Panc1 (cell line): ENCODE measurements at regions not wholly inside any gene's neighbourhood (a gene's known extent, or its start where the extent isn't known, plus 50 kb on each side); places are given as distances from the start of the nearest gene placed in this dataset.

Source experiments
- ATAC-seq: fragments of 200-7000 bp; cut with Tn5 transposase; 2 replicates; pipeline ENCODE4 v1.9.1; 2020; ENCODE audit warnings: mild to moderate bottlenecking, moderate library complexity
- BruUV-seq: library from RNA; stranded (reverse); fragments of 400-500 nt; replicated peaks from 2 replicates; lab custom pipeline; 2021; lab: Mats Ljungman, UMichigan
- CTCF ChIA-PET: fragments of 300-600 bp; sonication (Branson Sonifier 250); formaldehyde crosslinking; loops from one replicate; lab custom pipeline; 2022; ENCODE audit warnings: antibody characterized with exemption; lab: Charles Lee
- POLR2A ChIA-PET: fragments of 300-600 bp; sonication (Branson Sonifier 250); formaldehyde crosslinking; loops from one replicate; lab custom pipeline; 2022; ENCODE audit warnings: antibody characterized with exemption; lab: Charles Lee
- DNase-seq: peaks from one replicate; pipeline ENCODE4 v3.0.0-alpha.2; 2010; ENCODE audit warnings: low read depth, low spot score
- H3K27ac ChIP-seq: 2 replicates; pipeline ENCODE4 v1.5.1; 2011; ENCODE audit warnings: mild to moderate bottlenecking, low read length, inconsistent platforms
- H3K27me3 ChIP-seq: fragments of 200-500 bp; sonication (Bioruptor generic); 2 replicates; pipeline ENCODE4 v1.6.0; 2014; ENCODE audit warnings: low read length, inconsistent platforms; ENCODE audit not compliant: control insufficient read depth, insufficient read depth
- H3K36me3 ChIP-seq: fragments of 200-500 bp; sonication (Bioruptor generic); 2 replicates; pipeline ENCODE4 v1.5.1; 2014; ENCODE audit warnings: inconsistent platforms, mild to moderate bottlenecking, low read length, moderate library complexity; ENCODE audit not compliant: control insufficient read depth, insufficient read depth
- H3K4me1 ChIP-seq: 2 replicates; pipeline ENCODE4 v1.5.1; 2011; ENCODE audit warnings: inconsistent platforms, mild to moderate bottlenecking, low read length, moderate library complexity; ENCODE audit not compliant: control insufficient read depth, insufficient read depth
- H3K4me3 ChIP-seq, 2 experiments: 2 replicates each; pipeline ENCODE4 v1.5.1; 2011 to 2012; ENCODE audit warnings: low read depth in 2 of 2, low read length in 2 of 2, mild to moderate bottlenecking in 2 of 2, inconsistent platforms in 1 of 2, moderate library complexity in 1 of 2
- H3K9me3 ChIP-seq: fragments of 200-500 bp; sonication (Bioruptor generic); 2 replicates; pipeline ENCODE4 v1.5.1; 2014; ENCODE audit warnings: low read depth, mild to moderate bottlenecking, inconsistent platforms, low read length, moderate library complexity; ENCODE audit not compliant: control insufficient read depth, insufficient read depth
- POLR2AphosphoS5 ChIP-seq: IDR thresholded peaks from 2 replicates; pipeline ENCODE4 v1.6.1; 2012; ENCODE audit warnings: mild to moderate bottlenecking, low read depth, low read length, moderate library complexity
- SIN3A ChIP-seq: IDR thresholded peaks from 2 replicates; pipeline ENCODE4 v1.6.1; 2012; ENCODE audit warnings: low read depth, mild to moderate bottlenecking, low read length, moderate library complexity, borderline replicate concordance; ENCODE audit not compliant: insufficient read depth
- TCF7L2 ChIP-seq: IDR thresholded peaks from 2 replicates; pipeline ENCODE4 v1.6.1; 2011; ENCODE audit warnings: mild to moderate bottlenecking, low read depth, low read length, inconsistent platforms
- in situ Hi-C: cut with HindIII; loops from 2 replicates; pipeline ENCODE4 v1.10.0; 2016; ENCODE audit warnings: low sequenced_read_pairs, low pct_unique_long_range_greater_than_20kb
- intact Hi-C: fragments of 100-400 bp; cut with micrococcal nuclease; formaldehyde crosslinking; loops from one replicate; pipeline ENCODE4 v1.10.0; 2022; ENCODE audit not compliant: unreplicated experiment
- TF ChIP-seq, protein P1 (sequence below): fragments of 450-650 bp; IDR thresholded peaks from 2 replicates; pipeline ENCODE4 v1.5.1; 2017; ENCODE audit warnings: mild to moderate bottlenecking
- TF ChIP-seq, protein P2 (sequence below), 2 experiments: IDR thresholded peaks; 2 replicates each; pipeline ENCODE4 v1.6.1; 2011 to 2012; ENCODE audit warnings: low read depth in 2 of 2, control low read depth in 1 of 2, low read length in 1 of 2, mild to moderate bottlenecking in 1 of 2, moderate library complexity in 1 of 2; ENCODE audit not compliant: insufficient read depth in 1 of 2

DNA sequence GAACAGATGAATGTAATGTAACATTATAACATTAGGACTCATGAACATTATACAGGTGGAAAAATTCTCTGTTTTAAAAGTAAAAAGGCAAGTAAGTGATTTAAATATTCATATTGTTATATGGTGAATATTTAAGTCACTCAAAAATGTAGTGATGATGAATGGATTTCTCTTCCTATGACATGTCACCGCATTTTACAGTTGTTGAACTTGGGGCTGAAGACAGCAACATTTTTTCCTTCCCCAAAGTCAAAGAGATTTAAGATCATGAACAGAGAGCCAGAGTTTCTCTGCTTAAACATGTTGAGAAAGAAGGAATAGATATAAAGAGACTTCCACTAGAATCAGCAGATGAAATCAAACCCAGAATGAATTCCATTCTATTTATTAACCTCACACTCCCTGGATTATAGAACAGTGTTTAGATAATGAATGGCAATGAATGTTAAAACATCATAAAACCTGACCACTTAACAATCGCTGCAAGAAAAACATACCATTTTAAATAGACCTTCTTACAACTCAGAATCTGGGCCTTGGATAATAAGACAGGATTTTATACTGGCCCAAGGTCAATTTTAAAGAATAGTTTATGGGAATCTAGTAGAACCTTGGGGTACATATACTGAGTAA, 163.6 kb upstream of the SIX2 start:
- Histone ChIP-seq H3K4me3 (no peak overlapping the region), H3K27ac (no peak overlapping the region), H3K36me3 (no peaks in the 10 kb centered on the region), H3K27me3 (peaks cover 8% of the 10 kb centered on the region), H3K4me1 (0 out of 2 replicates have a peak, but pooled peaks cover 2% of the 10 kb centered on the region), H3K9me3 (no peaks in the 10 kb centered on the region)
- DNase-seq (no peak), ATAC-seq (no peak)
- in situ Hi-C loops: no loop called here
- BruUV-seq: no TSS peak
- intact Hi-C loops: no loop called here
- TF ChIP-seq POLR2AphosphoS5 (no peak), TCF7L2 (no peak), SIN3A (no peak)
- TF ChIP-seq, protein P1, sequence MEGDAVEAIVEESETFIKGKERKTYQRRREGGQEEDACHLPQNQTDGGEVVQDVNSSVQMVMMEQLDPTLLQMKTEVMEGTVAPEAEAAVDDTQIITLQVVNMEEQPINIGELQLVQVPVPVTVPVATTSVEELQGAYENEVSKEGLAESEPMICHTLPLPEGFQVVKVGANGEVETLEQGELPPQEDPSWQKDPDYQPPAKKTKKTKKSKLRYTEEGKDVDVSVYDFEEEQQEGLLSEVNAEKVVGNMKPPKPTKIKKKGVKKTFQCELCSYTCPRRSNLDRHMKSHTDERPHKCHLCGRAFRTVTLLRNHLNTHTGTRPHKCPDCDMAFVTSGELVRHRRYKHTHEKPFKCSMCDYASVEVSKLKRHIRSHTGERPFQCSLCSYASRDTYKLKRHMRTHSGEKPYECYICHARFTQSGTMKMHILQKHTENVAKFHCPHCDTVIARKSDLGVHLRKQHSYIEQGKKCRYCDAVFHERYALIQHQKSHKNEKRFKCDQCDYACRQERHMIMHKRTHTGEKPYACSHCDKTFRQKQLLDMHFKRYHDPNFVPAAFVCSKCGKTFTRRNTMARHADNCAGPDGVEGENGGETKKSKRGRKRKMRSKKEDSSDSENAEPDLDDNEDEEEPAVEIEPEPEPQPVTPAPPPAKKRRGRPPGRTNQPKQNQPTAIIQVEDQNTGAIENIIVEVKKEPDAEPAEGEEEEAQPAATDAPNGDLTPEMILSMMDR: no peak
- TF ChIP-seq, protein P2, sequence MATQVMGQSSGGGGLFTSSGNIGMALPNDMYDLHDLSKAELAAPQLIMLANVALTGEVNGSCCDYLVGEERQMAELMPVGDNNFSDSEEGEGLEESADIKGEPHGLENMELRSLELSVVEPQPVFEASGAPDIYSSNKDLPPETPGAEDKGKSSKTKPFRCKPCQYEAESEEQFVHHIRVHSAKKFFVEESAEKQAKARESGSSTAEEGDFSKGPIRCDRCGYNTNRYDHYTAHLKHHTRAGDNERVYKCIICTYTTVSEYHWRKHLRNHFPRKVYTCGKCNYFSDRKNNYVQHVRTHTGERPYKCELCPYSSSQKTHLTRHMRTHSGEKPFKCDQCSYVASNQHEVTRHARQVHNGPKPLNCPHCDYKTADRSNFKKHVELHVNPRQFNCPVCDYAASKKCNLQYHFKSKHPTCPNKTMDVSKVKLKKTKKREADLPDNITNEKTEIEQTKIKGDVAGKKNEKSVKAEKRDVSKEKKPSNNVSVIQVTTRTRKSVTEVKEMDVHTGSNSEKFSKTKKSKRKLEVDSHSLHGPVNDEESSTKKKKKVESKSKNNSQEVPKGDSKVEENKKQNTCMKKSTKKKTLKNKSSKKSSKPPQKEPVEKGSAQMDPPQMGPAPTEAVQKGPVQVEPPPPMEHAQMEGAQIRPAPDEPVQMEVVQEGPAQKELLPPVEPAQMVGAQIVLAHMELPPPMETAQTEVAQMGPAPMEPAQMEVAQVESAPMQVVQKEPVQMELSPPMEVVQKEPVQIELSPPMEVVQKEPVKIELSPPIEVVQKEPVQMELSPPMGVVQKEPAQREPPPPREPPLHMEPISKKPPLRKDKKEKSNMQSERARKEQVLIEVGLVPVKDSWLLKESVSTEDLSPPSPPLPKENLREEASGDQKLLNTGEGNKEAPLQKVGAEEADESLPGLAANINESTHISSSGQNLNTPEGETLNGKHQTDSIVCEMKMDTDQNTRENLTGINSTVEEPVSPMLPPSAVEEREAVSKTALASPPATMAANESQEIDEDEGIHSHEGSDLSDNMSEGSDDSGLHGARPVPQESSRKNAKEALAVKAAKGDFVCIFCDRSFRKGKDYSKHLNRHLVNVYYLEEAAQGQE (IDR thresholded peaks at IDR 0.05; ENCODE audit: insufficient read depth in 1 of 2, low read depth in 2 of 2, low read length in 1 of 2): no peak
- CTCF ChIA-PET: no interaction called here
- POLR2A ChIA-PET: no interaction called here

DNA sequence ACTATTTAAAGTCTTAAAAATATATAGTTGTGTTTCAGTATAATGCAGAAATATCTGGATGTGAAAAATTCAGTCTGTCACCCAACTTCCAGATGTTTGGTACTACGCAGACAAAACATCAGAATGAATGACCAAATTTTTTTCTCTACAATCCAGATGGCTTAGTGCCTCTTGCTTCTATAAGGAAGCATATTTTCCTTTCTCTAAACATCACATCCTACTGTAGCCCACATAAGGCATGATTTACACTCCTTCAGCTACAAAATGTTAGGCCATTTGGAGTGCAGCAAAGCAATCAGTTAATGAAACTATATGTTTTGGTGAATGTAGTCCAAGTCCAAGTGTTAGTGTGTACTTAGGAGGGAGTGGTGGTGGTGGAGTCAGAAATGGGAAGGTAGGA, 162.9 kb upstream of the SIX2 start:
- ChIA-PET CTCF (no interaction called here), POLR2A (no interaction called here)
- Histone ChIP-seq H3K4me3 (no peak overlapping the region), H3K27me3 (peaks cover 15% of the 10 kb centered on the region), H3K27ac (no peak overlapping the region), H3K9me3 (no peaks in the 10 kb centered on the region), H3K4me1 (0 out of 2 replicates have a peak, but pooled peaks cover 2% of the 10 kb centered on the region), H3K36me3 (no peaks in the 10 kb centered on the region)
- in situ Hi-C loops: no loop called here
- intact Hi-C loops: no loop called here
- DNase-seq: no peak
- no peak for ATAC-seq
- TF ChIP-seq, protein P1: no peak
- TF ChIP-seq TCF7L2: no peak
- TF ChIP-seq POLR2AphosphoS5: no peak
- TF ChIP-seq SIN3A: no peak
- TF ChIP-seq, protein P2 (IDR thresholded peaks at IDR 0.05; ENCODE audit: insufficient read depth in 1 of 2, low read depth in 2 of 2, low read length in 1 of 2): no peak
- no TSS peak for BruUV-seq
